Left renal pelvis (tissue), 4 donors: ENCODE measurements at regions not wholly inside any gene's neighbourhood (a gene's known extent, or its start where the extent isn't known, plus 50 kb on each side); places are given as distances from the start of the nearest gene placed in this dataset.
"Not testable (repeated sequence)": the region's sequence is repeated elsewhere in the genome, so short reads cannot be mapped to it uniquely, and the experiment has no call there.

Source experiments
- DNase-seq, 4 donors: peaks; one replicate each; pipeline ENCODE4 v3.0.0-alpha.2; 2013; ENCODE audit warnings: low read depth in 4 of 4, low spot score in 3 of 4

DNA sequence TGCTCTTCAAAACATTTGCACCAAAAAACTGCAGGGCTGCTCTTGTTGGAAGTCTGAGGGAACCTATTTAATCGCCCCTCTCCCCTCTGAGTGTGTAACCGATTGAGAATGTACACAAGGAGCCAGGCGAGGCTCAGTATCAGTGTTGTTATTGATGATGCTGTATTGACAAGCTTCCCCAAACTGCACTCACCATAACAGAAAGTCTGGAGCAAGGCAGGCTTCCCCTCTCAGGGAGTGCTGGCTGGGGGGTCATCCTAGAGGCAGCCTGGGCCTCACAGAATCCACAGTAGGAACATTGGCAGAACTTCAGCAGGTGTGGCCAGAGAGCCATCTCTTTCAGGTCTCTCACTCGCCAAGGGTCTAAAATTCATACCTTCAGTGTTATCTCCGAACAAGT, 58.1 kb upstream of the TUNAR start:
- no peak for DNase-seq

GRCh38 chr14:95817271-95817670, 59.4 kb upstream of the TUNAR start:
- DNase-seq, result no peak

DNA sequence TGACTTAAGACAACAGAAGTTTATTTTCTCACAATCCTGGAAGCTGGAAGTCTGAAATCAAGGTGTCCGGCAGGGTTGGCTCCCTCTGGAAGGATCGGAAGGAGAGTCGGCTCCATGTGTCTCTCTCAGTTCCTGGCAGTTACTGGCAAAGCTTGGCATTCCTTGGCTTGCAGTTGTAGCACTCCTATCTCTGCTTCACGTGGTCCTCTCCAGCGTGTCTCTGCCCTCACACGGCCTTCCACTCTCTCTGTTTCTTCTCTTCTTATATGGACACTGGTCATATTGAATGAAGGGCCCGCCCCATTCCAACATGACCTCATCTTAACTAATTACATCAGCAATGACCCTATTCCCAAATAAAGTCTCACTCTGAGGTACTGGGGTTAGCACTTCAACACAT, 60.1 kb upstream of the TUNAR start:
- DNase-seq, result no peak

DNA sequence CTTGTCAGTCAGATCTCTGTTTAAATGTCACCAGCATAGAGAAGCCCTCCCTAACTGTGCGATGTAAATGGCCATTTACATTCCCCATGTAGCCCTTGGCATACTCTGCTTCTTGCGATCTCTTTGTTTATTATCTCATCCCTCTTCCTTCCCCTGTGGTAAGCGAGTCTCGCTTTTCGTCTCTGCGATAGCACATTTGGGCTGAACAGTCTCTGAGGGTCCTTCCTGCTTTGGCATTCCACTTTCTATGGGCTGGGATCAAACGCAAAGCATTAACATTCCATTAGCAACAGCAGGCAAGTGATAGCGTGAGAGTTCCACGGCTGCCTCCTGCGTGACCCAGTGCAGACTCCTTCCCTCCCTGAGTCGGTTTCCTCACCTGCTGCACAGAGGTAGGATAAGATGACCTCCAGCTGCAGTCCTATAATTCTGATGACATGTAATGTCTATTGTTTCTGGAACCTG, 61.4 kb upstream of the TUNAR start:
- DNase-seq, result no peak

GRCh38 chr14:95814363-95815225, 62.0 kb upstream of the TUNAR start:
- no peak for DNase-seq

GRCh38 chr14:95811813-95812212, 64.8 kb upstream of the TUNAR start:
- DNase-seq, result no peak

DNA sequence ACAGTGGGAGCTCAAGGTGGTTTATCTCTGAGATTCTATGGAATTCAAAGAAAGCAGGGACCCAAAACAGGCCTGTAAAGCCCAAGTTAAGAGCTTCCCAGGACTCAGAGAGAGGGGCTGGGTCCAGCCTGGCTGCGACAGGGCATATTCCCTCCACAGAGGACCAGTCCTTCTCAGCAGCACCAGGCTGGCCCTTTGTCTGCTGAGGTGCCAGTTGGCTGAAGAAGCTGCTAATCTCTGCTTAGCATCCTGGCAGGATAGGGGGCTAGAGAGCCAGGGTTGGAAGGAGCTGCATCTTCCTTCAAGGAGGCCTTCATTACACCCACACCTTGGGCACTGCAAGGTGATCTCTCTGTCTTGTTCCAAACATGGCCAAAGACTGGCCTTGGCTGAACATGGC, 68.3 kb upstream of the TUNAR start:
- DNase-seq, result no peak

GRCh38 chr14:95796788-95797187, 79.8 kb upstream of the TUNAR start:
- DNase-seq, result no peak

DNA sequence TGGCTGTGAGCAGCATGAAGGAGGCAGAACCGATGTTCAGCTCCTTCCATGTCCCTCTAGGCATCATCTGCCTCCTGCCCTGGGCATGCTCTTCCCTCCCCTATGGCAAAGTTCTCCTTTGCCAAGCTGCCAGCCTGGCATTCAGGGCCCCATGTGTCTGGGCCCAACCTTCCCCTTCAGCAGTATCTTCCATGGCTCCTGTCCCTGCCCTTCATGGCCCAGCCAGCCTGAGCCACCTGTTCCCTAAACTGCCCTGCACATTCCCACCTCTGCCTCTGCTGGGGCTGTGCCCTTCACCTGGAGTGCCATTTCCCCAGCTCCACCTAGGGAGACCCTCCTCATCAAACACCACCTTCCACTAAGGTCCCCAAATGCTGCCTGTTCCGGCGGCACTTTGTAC, 74.0 kb upstream of the TCL1A start:
- no peak for DNase-seq

DNA sequence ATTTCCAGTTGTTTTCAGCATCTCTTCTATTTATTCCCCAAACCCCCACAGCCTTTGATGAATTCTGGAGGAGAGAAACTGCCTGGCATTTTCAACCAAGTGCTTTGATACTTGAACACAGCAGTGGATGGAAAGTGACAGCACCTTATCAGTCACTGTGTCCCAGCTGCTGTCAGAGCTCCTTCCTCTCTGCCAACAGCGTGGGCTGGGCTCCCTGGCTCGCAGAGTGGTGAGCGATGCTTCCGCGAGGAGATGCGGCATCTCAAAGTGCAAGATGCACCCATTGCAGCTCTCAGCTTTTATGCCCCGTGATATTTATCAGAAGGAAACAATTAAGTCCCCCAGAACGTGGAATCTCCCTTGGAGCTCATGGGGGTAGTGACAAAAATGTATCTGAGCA, 72.6 kb upstream of the TCL1A start:
- DNase-seq, result no peak

GRCh38 chr14:95784137-95784536, 70.2 kb upstream of the TCL1A start:
- DNase-seq, result peak; percentile 33 to 43 (median 40)

- DNase-seq, result no peak
Observed at GRCh38 chr14:95776798-95777534, 63.0 kb upstream of the TCL1A start.

GRCh38 chr14:95774265-95775160, 60.6 kb upstream of the TCL1A start:
- peak in 1 of 4 donors; percentile 37 for DNase-seq

GRCh38 chr14:95770777-95771176, 56.9 kb upstream of the TCL1A start:
- DNase-seq, result no peak

GRCh38 chr14:95769976-95770375, 56.1 kb upstream of the TCL1A start:
- no peak for DNase-seq

GRCh38 chr14:95769431-95769830, 55.5 kb upstream of the TCL1A start:
- DNase-seq, result not testable (repeated sequence)

DNA sequence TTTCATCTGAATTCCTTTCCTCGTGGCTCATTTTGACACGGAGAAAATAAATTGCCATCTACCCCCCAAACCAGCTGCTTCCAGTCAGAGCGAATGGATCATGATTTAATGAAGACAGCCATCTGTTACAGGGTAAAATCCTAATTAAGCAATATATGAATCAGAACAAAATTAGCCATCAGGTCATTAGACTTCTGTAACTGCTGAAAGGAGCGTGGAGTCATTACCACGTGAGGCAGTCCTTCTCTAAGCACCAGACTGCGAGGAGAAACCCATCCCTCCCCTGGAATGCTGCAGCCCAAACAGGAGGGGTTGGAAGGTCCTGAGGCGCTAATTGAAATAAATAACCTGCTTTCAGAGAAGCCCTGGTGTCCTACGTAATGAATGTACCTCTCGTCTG, 51.1 kb upstream of the TCL1A start:
- no peak for DNase-seq

- no peak for DNase-seq
Observed at GRCh38 chr14:95763875-95764274, 50.0 kb upstream of the TCL1A start.
